ENCODE measurements at regions not wholly inside any gene's neighbourhood (a gene's known extent, or its start where the extent isn't known, plus 50 kb on each side); places are given as distances from the start of the nearest gene placed in this dataset.
"Not testable (repeated sequence)": the region's sequence is repeated elsewhere in the genome, so short reads cannot be mapped to it uniquely, and the experiment has no call there.

GRCh38 chr14:106129274-106129673 lies 602.9 kb downstream of the TMEM121 start:
- H3K4me2 ChIP-seq (ENCODE audit: low read length): no peak overlapping the region
- Mint-ChIP-seq H3K27ac (ENCODE audit: unreplicated experiment) (no peak overlapping the region), H3K4me3 (ENCODE audit: unreplicated experiment) (no peak overlapping the region), H3K36me3 (ENCODE audit: low read depth, unreplicated experiment) (no peaks in the 10 kb centered on the region), H3K4me1 (ENCODE audit: low read depth, unreplicated experiment) (no peaks in the 10 kb centered on the region), H3K9me3 (ENCODE audit: unreplicated experiment) (peaks cover 7% of the 10 kb centered on the region), H3K27me3 (ENCODE audit: low read depth, unreplicated experiment) (no peaks in the 10 kb centered on the region)
- no peaks in the 10 kb centered on the region for H3K79me2 ChIP-seq (ENCODE audit: insufficient read depth, low read length)
- no peaks in the 10 kb centered on the region for H4K20me1 ChIP-seq (ENCODE audit: insufficient read depth, low read length)
- H3K9ac ChIP-seq (ENCODE audit: low read length): no peak overlapping the region
- DNase-seq (ENCODE audit: low read depth) (no peak), FAIRE-seq (no peak)
- H3K9me3 ChIP-seq (ENCODE audit: insufficient read depth, low read depth, low read length): peaks cover 6% of the 10 kb centered on the region
- no peak overlapping the region for H2AFZ ChIP-seq (ENCODE audit: low read depth, low read length)
- no peak overlapping the region for H3K4me3 ChIP-seq (ENCODE audit: insufficient read depth, low read depth, low read length)
- no peaks in the 10 kb centered on the region for H3K36me3 ChIP-seq (ENCODE audit: insufficient read depth, low read length)
- no peak overlapping the region for H3K27ac ChIP-seq (ENCODE audit: low read depth, low read length)
- no peaks in the 10 kb centered on the region for H3K27me3 ChIP-seq (ENCODE audit: insufficient read depth, low read length)
- TF ChIP-seq CTCF (IDR thresholded peaks at IDR 0.05; ENCODE audit: insufficient read depth, low read depth, low read length) (no peak), EZH2 (IDR thresholded peaks at IDR 0.05; ENCODE audit: insufficient read depth, low read length) (no peak)
- no peaks in the 10 kb centered on the region for H3K4me1 ChIP-seq (ENCODE audit: insufficient read depth, low read length)

- not testable (repeated sequence) for H3K9ac ChIP-seq (ENCODE audit: low read length); H3K4me1 ChIP-seq (ENCODE audit: insufficient read depth, low read length); H3K79me2 ChIP-seq (ENCODE audit: insufficient read depth, low read length); FAIRE-seq; H3K4me2 ChIP-seq (ENCODE audit: low read length); H3K9me3 ChIP-seq (ENCODE audit: insufficient read depth, low read depth, low read length); H3K27ac ChIP-seq (ENCODE audit: low read depth, low read length); H3K27ac Mint-ChIP-seq (ENCODE audit: unreplicated experiment); H3K27me3 Mint-ChIP-seq (ENCODE audit: low read depth, unreplicated experiment); H2AFZ ChIP-seq (ENCODE audit: low read depth, low read length); H3K4me3 Mint-ChIP-seq (ENCODE audit: unreplicated experiment); H4K20me1 ChIP-seq (ENCODE audit: insufficient read depth, low read length); H3K4me1 Mint-ChIP-seq (ENCODE audit: low read depth, unreplicated experiment); H3K9me3 Mint-ChIP-seq (ENCODE audit: unreplicated experiment); H3K4me3 ChIP-seq (ENCODE audit: insufficient read depth, low read depth, low read length); H3K36me3 Mint-ChIP-seq (ENCODE audit: low read depth, unreplicated experiment); DNase-seq (ENCODE audit: low read depth); H3K27me3 ChIP-seq (ENCODE audit: insufficient read depth, low read length); H3K36me3 ChIP-seq (ENCODE audit: insufficient read depth, low read length)
Observed at GRCh38 chr14:106129904-106130661, 603.7 kb downstream of the TMEM121 start.

- not testable (repeated sequence) for H3K27ac ChIP-seq (ENCODE audit: low read depth, low read length); H3K36me3 ChIP-seq (ENCODE audit: insufficient read depth, low read length); H3K27me3 Mint-ChIP-seq (ENCODE audit: low read depth, unreplicated experiment); H2AFZ ChIP-seq (ENCODE audit: low read depth, low read length); H3K36me3 Mint-ChIP-seq (ENCODE audit: low read depth, unreplicated experiment); H4K20me1 ChIP-seq (ENCODE audit: insufficient read depth, low read length); H3K9me3 Mint-ChIP-seq (ENCODE audit: unreplicated experiment); DNase-seq (ENCODE audit: low read depth); H3K4me3 Mint-ChIP-seq (ENCODE audit: unreplicated experiment); H3K27me3 ChIP-seq (ENCODE audit: insufficient read depth, low read length); H3K4me1 Mint-ChIP-seq (ENCODE audit: low read depth, unreplicated experiment); H3K4me2 ChIP-seq (ENCODE audit: low read length); FAIRE-seq; H3K9me3 ChIP-seq (ENCODE audit: insufficient read depth, low read depth, low read length); H3K27ac Mint-ChIP-seq (ENCODE audit: unreplicated experiment); H3K9ac ChIP-seq (ENCODE audit: low read length); H3K4me3 ChIP-seq (ENCODE audit: insufficient read depth, low read depth, low read length); H3K4me1 ChIP-seq (ENCODE audit: insufficient read depth, low read length); H3K79me2 ChIP-seq (ENCODE audit: insufficient read depth, low read length)
Observed at GRCh38 chr14:106133126-106133525, 606.7 kb downstream of the TMEM121 start.
